Transverse colon (tissue), 4 donors: ENCODE measurements at regions not wholly inside any gene's neighbourhood (a gene's known extent, or its start where the extent isn't known, plus 50 kb on each side); places are given as distances from the start of the nearest gene placed in this dataset.

Experiments used
- DNase-seq: peaks from one replicate; pipeline ENCODE4 v3.0.0-alpha.2; 2019
- H3K27ac ChIP-seq, 4 donors: fragments of 200-600 bp; sonication (generic); 2 replicates each; pipeline ENCODE4 v1.5.1; 2016 to 2018; ENCODE audit warnings: inconsistent platforms in 4 of 4
- H3K27me3 ChIP-seq: fragments of 200-600 bp; sonication (generic); 2 replicates; pipeline ENCODE4 v1.5.1; 2017; ENCODE audit warnings: inconsistent platforms
- H3K36me3 ChIP-seq, 4 donors: fragments of 200-600 bp; sonication (generic); 2 replicates each; pipeline ENCODE4 v1.5.1; 2017 to 2019; ENCODE audit warnings: inconsistent platforms in 4 of 4
- H3K4me1 ChIP-seq, 4 donors: fragments of 200-600 bp; sonication (generic); 2 replicates each; pipeline ENCODE4 v1.5.1; 2017 to 2020; ENCODE audit warnings: inconsistent platforms in 4 of 4
- H3K4me3 ChIP-seq, 4 donors: fragments of 200-600 bp; sonication (generic); 1 replicate in 1 of 4; 2 replicates in 3 of 4; pipeline versions ENCODE4 v1.5.1 to v1.6.1; 2017 to 2019; ENCODE audit warnings: inconsistent platforms in 4 of 4
- H3K9me3 ChIP-seq, 2 donors: fragments of 200-600 bp; sonication (generic); 2 replicates each; pipeline ENCODE4 v1.5.1; 2017 to 2019; ENCODE audit warnings: inconsistent platforms in 2 of 2
- CTCF ChIP-seq, 5 experiments: fragments of 200-600 bp in 3 of 5; fragments of 450-650 bp in 2 of 5; sonication (generic) in 3 of 5; IDR thresholded peaks; 1 replicate in 2 of 5; 2 replicates in 3 of 5; pipeline ENCODE4 v1.5.1; 2016 to 2017; ENCODE audit warnings: antibody characterized with exemption in 5 of 5, inconsistent platforms in 3 of 5, mild to moderate bottlenecking in 2 of 5, moderate library complexity in 1 of 5
- EP300 ChIP-seq: sonication (generic); formaldehyde crosslinking; IDR thresholded peaks from one replicate; pipeline ENCODE4 v1.6.1; 2017; ENCODE audit warnings: antibody characterized with exemption, low read depth
- POLR2A ChIP-seq: fragments of 450-650 bp; IDR thresholded peaks from one replicate; pipeline ENCODE4 v1.6.1; 2016; ENCODE audit warnings: antibody characterized with exemption, mild to moderate bottlenecking, moderate library complexity
- POLR2AphosphoS5 ChIP-seq, 3 donors: sonication (generic); formaldehyde crosslinking; IDR thresholded peaks; one replicate each; pipeline ENCODE4 v1.6.1; 2016; ENCODE audit warnings: antibody characterized with exemption in 3 of 3
- WGBS, 2 donors: methylation state at CpG; one replicate each; pipeline ENCODE4 v1.1.5; 2018; ENCODE audit warnings: low coverage in 1 of 2; 5-methylcytosine and 5-hydroxymethylcytosine counted together
- in situ Hi-C, 4 donors: fragments of 200-750 bp; cut with MboI; loops; one replicate each; pipeline versions ENCODE4 v1.15.0 to v1.15.1; 2017; ENCODE audit warnings: low sequenced_read_pairs in 3 of 4, low pct_ligation_motif_present in 1 of 4, low pct_unique_long_range_greater_than_20kb in 1 of 4
- intact Hi-C: fragments of 100-400 bp; cut with DNase I; formaldehyde crosslinking; loops from one replicate; pipeline ENCODE4 v1.15.1; 2023; ENCODE audit warnings: low total_unique reads

DNA sequence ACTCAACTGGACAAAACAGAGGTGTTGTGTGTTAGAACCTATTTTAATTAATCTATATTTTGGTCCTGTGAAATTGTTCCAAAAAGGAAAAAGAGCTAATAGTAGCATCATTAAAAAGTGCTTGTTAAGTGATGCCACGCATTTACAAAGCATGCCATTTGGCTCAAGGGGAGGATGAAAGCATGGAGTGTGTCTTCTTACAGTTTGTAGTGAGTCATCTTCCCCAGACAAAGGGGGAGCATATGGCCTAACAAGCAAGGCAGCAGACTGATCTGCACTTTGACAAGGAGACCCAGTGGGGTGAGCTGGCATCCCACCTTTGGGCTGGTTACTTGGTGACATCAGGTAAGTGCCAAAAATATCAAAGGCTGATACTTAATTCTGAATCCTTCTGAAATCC, 297.0 kb downstream of the FGF9 start:
- no peaks in the 10 kb centered on the region for H3K9me3 ChIP-seq
- intact Hi-C loops (no loop called here), in situ Hi-C loops (no loop called here)
- H3K27ac ChIP-seq, result no peak overlapping the region
- TF ChIP-seq EP300 (no peak), POLR2AphosphoS5 (IDR thresholded peaks at IDR 0.05) (no peak), CTCF (IDR thresholded peaks at IDR 0.05) (no peak), POLR2A (no peak)
- H3K4me1 ChIP-seq, result no peaks in the 10 kb centered on the region
- H3K27me3 ChIP-seq, result no peaks in the 10 kb centered on the region
- H3K36me3 ChIP-seq, result no peaks in the 10 kb centered on the region
- DNase-seq, result no peak
- WGBS, 2 donors, result 90% methylated on average over 1 of the region's 1 CpG
- no peak overlapping the region for H3K4me3 ChIP-seq

GRCh38 chr13:21970172-21970571, 299.3 kb downstream of the FGF9 start:
- Histone ChIP-seq H3K36me3 (no peaks in the 10 kb centered on the region), H3K4me1 (no peaks in the 10 kb centered on the region), H3K4me3 (no peak overlapping the region), H3K27ac (no peak overlapping the region), H3K9me3 (no peaks in the 10 kb centered on the region), H3K27me3 (no peaks in the 10 kb centered on the region)
- intact Hi-C loops, result no loop called here
- DNase-seq, result no peak
- in situ Hi-C loops, result no loop called here
- 78% methylated on average over 7 of the region's 7 CpGs; no CpG with 5 or more reads in 1 of the 2 donors for WGBS, 2 donors
- TF ChIP-seq POLR2AphosphoS5 (IDR thresholded peaks at IDR 0.05) (no peak), EP300 (no peak), CTCF (IDR thresholded peaks at IDR 0.05) (no peak), POLR2A (no peak)

- 86 to 91% methylated on average over 3 to 4 of the region's 4 CpGs for whole genome bisulfite sequencing, 2 donors
These were observed 300.0 kb downstream of the FGF9 start for GRCh38 chr13:21970918-21971317.

GRCh38 chr13:21971662-21972621, 301.1 kb downstream of the FGF9 start:
- intact Hi-C loops (no loop called here), in situ Hi-C loops (no loop called here)
- Histone ChIP-seq H3K27ac (peak overlapping the region in 1 of 4 donors; percentile 48), H3K36me3 (no peaks in the 10 kb centered on the region), H3K4me1 (no peaks in the 10 kb centered on the region), H3K4me3 (no peak overlapping the region), H3K9me3 (no peaks in the 10 kb centered on the region), H3K27me3 (no peaks in the 10 kb centered on the region)
- TF ChIP-seq POLR2AphosphoS5 (IDR thresholded peaks at IDR 0.05) (peak in 2 of 3 donors; percentile 35 to 60), EP300 (no peak), POLR2A (no peak)
- DNase-seq, result no peak
- WGBS, 2 donors, result 60 to 65% methylated on average over 7 of the region's 7 CpGs

More at GRCh38 chr13:21970918-21971317, 300.0 kb downstream of the FGF9 start:
- intact Hi-C loops, result no loop called here
- DNase-seq, result no peak
- H3K9me3 ChIP-seq, result no peaks in the 10 kb centered on the region
- no peaks in the 10 kb centered on the region for H3K4me1 ChIP-seq
- no peak overlapping the region for H3K4me3 ChIP-seq
- in situ Hi-C loops, result no loop called here
- no peaks in the 10 kb centered on the region for H3K36me3 ChIP-seq
- TF ChIP-seq POLR2AphosphoS5 (IDR thresholded peaks at IDR 0.05), result no peak
- no peak for TF ChIP-seq CTCF (IDR thresholded peaks at IDR 0.05)
- no peak for TF ChIP-seq POLR2A
- H3K27ac ChIP-seq, result no peak overlapping the region
- no peaks in the 10 kb centered on the region for H3K27me3 ChIP-seq
